Stimulated activated CD8-positive, alpha-beta memory T cell treated with anti-CD3 and anti-CD28 coated beads, Interleukin-12 subunit alpha, Interleukin-12 subunit beta, amount 100 ng/mL, for 1 hour (primary cell): ENCODE measurements at regions not wholly inside any gene's neighbourhood (a gene's known extent, or its start where the extent isn't known, plus 50 kb on each side); places are given as distances from the start of the nearest gene placed in this dataset.
"Not testable (repeated sequence)": the region's sequence is repeated elsewhere in the genome, so short reads cannot be mapped to it uniquely, and the experiment has no call there.

ENCODE experiments used
- DNase-seq: peaks from one replicate; pipeline ENCODE4 v3.0.0-alpha.2; 2020; ENCODE audit warnings: low read depth

DNA sequence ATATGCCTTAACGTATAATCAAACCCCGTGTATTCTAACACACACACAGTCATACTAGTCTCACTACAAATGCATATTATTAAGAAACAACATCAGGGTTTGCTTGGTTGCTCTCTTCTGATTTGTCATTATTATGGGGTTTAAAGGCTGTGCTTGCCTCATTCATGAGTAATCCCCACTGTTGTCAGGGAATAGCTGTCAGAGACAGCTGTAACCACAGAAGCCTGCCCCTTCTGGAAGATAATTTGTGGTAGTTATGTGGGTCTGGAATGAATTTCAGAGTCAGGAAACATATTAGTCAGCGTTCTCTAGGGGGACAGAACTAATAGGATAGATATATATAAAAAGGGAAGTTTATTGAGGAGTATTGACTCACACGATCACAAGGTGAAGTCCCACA is 456.9 kb upstream of the TMEM132C start:
- no peak for DNase-seq

DNA sequence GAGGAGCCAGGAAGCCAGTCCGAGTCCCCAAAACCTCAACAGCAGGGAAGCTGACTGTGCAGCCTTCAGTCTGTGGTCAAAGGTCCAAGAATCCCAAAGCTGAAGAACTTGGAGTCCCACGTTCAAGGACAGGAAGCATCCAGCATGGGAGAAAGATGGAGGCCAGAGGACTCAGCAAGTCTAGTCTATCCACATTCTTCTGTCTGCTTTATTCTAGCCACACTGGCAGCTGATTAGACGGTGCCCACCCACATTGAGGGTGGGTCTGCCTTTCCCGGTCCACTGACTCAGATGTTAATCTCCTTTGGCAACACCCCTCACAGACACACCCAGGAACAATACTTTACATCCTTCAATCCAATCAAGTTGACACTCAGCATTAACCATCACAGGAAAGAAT is 456.5 kb upstream of the TMEM132C start:
- not testable (repeated sequence) for DNase-seq

DNA sequence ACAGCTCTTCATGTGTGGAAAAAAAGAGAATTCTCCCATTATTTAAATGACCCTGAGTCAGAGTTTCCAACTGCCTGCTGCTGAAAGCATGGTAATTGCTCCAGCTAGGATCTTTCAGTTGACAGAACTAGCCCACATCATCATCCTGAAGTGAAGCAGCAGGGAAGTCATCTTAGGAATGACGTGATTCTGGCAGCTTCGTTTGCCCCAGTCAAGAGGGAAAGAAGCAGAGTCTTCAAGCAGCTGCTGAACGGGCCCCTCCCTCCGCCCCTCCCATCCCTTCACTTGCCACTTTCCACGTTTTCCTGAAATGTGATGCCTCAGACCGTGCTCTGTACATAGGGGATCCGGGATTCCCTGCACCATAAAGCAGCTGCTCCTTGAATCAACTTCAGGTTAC is 455.0 kb upstream of the TMEM132C start:
- DNase-seq: no peak

DNA sequence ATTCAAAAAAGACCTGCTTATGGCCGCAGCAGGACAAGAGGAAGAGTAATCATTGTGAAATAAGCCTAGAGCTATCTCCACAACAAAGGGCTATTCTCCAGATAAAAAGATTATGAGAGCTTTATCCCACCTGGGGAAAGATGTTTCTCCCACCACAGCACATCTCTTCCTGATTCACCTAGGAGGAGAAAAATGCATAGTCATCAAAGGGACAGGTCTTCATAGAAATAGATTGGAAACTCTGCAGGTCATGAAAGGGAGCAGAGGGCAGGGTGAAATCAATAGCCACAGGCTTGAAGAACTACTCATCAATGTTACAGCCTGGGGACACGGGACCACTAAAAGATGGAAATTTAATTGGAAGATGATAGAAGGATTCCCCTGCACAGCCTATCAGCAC is 453.8 kb upstream of the TMEM132C start:
- no peak for DNase-seq

DNA sequence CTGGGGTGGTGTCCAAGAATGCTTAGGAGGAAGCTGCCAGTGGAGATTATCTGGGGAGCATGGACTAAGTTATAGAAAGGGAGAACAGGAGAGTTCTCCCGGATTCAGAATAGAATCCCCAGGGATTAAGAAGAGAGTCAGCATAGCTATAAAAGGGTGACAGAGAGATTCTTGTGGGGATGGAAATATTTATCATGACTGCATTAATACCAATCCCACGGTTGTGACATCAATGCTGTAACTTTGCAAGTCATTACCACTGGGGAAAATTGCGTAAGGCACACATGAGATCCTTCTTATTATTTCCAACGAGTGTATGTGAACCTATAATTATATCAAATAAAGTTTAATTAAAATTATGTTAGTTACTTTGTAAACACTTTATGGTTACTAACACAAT is 447.9 kb upstream of the TMEM132C start:
- no peak for DNase-seq

DNA sequence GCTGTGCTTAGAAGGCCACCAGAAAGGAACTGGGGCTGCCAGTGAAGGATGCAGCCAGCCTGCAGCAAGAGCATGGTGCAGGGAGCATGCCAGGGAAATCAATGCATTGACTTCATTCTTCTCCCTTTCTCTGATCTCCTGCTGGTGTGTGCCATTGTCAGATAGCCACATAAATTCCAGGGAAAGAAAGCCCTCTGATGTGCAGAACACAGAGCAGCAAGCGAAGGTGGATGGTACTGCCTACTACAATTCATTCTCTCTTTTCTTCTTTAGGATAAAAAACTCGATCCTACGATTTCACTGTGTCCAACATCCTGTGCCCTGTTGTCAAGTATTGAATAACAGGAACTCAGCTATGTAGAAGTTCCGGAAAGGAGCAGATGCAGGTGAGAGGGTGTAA is 446.7 kb upstream of the TMEM132C start:
- DNase-seq: no peak

DNA sequence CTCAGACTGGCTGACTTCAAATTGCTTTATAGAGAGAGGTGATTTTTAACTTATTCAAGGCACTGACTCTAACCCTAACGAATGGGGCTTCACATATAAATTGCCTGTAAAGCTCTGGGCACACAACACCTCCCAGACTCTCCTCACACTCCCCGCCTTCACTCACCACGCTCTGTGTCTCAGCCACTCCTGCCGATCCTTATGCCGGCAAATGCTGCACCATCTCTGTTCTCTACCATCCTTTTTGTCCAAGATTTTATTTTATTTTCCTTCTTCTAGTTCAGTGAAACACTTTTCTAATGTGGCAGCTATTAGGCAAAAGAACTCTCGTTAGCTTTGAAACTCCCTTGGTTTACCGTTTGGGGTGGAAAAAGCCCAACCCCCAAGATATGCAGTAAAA is 446.1 kb upstream of the TMEM132C start:
- DNase-seq: no peak

DNA sequence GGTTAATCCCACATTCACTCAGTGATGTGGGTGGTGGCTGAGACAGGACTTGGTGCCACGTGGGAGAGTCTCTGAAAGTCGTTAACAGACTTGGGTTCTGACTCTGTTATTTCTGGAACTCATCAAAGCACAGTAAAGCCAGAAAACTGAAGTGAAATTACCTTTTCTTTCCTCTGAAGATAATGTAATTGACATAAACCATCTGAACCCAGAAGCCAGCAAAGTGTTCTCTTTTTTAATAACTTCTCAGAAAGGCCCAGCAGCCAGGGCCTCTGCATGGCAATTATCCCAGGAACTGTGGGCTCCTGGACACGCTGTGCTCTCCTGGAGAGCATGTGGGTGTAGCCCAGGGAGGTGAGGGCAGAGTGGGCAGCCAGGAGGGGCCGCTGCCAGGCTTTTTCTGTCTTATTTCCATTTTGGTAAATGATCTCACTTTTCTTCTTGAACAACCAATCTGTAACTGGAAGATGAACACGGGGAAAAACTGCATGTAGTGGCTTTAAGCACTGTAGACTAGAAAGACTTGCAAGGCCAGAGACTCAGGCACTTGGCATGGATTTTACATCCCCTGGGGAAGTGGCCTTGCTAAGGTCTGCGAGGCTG is 444.1 kb upstream of the TMEM132C start:
- no peak for DNase-seq

DNA sequence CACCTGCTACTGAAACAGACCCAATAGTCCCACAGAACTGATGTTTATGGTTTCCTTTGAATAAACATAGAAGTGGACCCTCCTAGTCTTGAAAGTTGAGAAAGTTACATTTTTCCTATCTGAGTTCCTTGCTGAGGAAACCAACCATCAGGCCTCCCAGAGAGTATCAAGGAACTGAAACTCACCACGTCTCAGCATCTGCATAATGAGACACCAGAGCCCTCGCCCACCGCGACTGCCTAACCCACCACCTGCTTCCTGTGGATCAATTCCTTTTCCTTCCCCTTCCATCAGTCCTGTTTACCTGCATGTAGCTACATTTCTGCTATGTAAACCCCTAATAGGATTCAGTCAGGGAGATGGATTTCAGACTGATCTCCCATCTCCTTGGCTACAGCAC is 443.2 kb upstream of the TMEM132C start:
- DNase-seq: no peak

DNA sequence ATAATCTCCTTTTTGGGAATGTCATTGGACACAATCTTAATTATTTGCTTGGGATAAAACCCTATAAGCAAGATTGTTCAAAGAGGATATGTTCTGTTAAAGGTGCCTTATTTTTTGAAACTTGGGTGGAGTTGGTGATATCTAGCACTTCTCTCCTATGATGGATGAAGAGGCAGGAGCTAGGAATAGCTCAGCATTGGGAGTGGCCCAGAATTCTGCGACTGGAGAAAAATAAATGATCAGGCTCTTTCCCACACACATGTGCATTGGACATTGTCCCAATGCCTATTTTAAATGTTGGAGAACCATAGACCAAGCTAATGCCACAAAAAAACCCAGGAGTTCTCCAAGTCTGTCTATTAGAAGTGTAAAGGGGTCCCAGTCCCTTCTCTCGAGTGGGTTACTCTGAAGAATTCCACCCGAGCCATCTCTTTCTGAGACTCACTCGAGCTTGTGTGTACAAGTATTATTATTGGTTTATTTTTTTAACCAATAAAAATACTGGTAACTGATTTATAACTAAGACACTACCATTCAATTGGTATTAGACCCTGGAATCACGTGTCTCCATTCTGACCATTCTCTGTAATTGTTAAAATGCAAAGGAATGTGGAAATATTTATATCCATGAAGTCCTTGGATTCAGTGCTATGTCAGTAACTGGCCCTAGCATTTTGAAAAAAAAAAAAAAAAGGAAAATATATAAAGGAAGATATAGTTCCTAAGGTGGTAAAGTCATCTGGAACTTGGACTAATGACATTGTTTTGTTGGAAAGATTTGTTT is 437.5 kb upstream of the TMEM132C start:
- DNase-seq: no peak

DNA sequence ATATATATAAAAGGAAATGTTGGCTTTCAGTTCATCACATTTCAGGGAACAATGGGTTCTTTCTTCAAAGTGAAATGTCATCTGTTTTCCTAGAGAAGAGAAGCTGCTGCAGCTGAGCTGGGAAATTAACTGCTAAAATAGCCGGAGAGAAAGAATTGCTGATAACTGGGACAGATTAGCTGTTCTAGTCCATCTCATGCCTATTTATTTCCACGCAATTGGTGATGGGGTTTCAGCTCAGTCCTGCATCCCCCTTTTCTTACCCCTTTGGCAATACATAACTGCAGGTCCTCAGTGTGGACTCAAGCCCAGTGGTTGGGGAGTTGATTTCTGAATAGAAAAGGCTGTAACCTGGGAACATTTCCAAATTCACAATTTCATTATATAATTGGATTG is 436.9 kb upstream of the TMEM132C start:
- DNase-seq: no peak

DNA sequence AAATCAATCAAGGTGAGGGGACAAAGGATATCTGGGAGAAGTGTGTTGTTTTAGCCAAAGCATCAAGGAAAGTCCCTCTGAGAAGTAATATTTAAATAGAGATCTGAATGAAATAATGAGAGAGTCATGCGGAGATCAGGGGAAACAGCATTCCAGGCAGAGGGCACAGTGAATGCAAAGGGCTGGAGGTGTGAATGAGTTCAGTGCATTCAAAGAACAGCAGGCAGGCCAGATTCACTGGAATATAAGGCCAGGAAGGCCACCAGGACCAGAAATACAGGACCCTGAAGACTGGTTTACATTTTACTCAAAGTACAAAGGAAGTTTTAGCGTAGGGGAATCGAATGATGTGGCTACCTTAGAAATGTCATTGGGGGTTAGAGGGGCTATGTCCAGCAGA is 436.2 kb upstream of the TMEM132C start:
- DNase-seq: no peak

DNA sequence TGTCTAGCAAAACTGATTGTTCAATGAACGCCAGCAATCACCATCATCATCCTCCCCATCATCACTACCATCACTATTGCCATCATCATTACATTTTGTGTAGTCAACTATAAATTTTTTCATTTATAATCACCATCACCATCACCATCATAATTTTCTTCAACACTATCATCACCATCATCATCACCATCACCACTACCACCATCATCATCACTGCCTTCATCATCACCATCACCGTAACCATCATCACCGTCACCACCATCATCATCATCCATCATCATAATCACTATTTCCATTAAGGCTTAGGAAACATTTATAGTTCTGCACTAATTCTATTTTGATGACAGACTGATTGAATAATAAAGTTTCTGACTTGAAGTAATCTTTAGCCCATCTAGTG is 434.8 kb upstream of the TMEM132C start:
- DNase-seq: no peak

DNA sequence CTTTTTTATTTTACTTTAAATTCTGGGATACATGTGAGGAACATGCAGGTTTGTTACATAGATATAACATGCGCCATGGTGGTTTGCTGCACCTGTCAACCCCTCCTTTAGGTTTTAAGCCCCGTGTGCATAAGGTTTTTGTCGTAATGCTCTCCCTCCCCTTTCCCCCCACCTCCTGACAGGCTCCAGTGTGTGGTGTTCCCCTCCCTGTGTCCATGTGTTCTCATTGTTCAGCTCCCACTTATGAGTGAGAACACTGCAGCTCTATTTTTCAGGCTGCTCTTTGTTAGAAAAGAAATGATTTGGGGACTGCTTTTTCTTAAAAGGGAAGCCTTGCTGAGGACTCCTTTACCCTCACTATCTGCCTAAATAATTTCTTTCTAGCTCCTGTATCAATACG is 430.2 kb upstream of the TMEM132C start:
- DNase-seq: not testable (repeated sequence)

DNA sequence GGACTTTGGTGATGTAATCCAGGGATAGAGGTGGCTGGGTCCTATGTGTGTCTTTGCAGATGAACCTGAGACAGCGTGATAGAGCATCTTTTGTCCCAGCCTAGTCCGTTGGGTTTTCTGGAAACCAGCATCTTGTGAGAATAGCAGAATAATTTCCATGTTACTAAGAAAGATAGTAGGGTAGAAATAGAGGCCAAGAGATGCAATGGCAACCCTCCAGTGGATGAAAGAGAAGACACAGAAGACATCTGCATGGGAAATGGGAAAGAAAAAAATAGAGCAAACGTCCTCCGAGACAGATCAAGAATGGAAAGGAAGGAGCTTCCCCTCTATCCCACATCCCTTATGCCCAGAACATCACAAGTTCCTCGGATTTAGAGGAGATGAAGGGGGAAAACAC is 409.3 kb upstream of the TMEM132C start:
- DNase-seq: no peak

DNA sequence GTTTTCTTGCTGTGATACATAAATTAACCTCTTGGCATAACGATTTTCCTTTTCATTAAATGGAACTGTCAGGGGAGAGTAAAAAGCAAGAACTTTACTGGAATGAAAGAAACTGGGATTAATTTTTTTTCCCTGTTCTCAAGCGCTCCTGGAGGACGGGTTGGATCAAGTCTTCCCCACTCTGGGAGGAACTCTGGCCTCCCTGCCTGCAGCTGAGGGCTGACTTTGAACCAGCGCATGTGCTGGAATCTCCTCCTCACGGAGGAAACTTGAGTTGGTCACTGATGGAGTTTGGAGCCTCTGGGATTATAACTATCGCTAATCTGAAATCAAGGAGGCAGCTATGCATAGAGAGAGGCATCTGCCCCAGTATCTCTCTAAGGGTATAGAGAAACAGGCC is 406.4 kb upstream of the TMEM132C start:
- DNase-seq: no peak

DNA sequence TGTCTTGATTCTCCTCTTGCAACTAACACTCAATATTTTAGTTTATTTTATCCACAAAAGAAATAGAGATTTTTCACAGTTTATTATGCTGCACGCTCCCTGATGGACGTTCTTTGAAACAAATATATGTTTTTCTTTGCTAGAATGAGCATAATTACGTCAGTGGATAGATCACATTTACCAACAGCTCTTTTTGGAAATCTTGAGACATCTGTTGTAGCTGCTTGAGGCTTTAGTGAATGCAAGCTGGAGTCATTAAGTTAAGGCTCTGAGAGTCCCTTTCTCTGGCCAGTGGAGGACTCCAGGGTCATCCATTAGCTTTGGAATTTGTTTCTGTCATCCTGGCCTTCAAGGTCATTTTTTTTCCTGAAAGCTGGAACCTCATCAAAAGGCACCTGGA is 405.6 kb upstream of the TMEM132C start:
- DNase-seq: no peak

DNA sequence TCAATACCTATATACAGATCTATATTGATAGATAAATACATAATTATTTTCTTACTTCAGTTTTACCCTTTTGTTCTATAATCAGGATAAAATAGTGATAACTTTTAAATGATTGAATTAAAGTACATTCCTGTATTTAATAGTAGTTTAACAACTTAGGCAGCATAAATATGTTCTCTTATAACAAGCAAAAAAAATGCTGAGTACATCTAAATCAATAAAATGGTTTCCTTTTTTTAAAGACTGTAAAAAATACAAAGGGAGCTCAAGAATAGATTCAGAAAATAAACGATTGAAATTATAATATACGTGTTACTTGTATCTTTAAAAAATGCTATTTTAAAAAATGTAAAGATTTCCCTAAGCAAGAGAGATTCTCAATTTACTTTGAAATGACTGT is 393.7 kb upstream of the TMEM132C start:
- DNase-seq: no peak

DNA sequence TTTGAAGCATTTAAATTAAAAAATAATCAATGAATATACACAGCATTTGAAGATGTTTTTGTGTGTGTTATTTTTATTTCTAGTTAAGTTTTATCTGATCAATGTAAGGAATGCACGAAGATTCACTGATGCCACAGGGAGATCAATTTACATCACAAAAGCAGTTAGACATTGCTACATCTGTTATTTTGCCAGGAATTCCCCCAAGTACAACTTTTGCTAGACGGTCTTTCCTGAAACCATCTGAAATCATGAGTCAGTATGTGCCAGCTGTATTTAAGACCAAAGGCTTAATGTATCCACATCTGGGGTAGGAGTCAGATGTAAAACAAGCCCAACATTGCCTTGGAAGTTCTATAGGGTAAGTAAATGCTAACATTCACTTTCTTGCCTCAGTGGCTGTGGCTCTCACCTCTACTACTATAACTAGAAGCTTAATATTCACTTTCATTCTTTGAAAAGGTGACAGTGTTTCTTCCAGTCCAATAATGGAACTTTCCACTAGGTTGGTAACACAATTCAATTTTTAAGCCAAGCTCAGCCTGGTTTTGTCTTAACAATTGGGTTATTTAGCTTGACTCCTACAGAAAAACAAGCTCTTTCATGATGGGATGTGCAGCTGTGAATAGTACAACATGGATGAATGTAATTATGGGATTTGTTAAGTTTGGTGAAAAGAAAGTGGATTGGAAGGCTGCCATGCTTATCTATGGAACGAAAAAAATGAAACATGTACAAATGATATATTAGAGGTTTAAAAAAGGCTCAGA is 385.4 kb upstream of the TMEM132C start:
- no peak for DNase-seq

DNA sequence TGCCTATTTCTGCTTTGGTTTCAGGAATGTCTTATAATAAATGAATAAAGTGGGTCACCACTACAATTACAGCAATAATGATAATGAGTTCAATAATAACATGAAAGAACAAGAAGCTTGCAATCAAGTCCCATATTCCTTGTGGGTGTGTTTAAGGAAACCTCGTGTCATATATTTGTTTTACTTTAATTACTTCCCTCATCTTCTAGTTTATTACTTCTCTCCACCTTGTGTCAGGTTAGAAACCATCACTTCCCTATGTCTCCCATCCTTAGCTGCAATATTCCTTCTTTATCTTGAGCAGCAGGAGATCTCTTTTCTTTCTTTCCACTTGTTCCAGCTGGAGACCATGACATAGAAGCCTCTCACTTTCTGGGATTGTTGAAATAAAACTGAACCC is 384.0 kb upstream of the TMEM132C start:
- DNase-seq: no peak

DNA sequence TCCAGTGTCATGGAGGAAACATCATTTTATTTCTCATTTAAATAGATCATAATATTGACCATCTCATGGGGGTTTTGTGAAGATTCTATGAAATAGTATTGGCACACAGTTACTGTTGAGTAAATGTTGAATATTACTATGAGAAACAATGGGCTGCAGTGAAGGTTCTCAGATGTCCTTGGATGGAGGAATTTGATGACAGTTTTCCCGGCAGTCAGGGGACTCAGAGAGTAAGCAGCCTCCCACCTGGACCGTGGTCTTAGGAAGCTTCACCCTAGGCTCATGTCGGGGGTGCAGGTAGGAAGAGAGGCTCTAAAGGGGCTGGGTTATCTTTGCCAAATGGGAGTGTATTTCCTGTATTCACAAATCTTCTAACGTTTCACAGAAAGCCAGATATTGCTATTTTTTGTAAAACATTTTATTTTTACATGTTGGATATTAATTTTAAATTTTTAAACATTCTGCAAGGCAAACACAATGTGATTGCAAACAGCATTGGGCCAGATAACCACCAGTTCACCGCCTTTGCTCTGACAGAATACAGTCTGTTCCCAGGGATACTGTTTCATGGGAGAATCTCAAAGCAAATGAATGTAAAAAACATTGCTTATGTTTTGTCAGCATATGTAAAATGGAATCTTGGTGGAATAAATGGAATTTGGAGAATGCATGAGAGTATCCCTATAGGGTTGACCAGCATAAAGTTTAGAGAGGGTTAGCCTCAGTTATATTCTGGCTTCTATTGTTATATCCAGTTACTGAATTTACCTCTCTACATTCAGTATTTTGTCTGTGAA is 380.8 kb upstream of the TMEM132C start:
- no peak for DNase-seq

DNA sequence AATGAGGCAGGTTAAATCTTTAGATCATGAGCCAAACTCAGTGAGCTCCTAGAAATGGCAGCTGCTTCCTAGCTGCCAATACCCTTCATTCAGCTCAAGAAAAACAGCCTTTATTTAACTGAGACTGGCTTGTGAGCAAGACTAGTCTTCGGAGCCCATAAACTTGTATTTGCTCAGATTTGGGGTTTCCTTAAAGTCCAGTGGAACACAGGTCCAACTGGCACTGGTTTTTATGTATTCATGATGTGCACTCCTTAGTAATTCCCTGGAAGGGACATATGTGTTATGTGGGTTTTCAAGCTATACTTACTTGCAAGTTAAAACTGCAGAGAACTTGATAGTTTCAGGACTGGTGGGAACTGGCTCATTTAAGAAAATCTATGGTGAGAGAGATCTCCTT is 380.1 kb upstream of the TMEM132C start:
- no peak for DNase-seq
